ENCODE measurements at regions not wholly inside any gene's neighbourhood (a gene's known extent, or its start where the extent isn't known, plus 50 kb on each side); places are given as distances from the start of the nearest gene placed in this dataset.

DNA sequence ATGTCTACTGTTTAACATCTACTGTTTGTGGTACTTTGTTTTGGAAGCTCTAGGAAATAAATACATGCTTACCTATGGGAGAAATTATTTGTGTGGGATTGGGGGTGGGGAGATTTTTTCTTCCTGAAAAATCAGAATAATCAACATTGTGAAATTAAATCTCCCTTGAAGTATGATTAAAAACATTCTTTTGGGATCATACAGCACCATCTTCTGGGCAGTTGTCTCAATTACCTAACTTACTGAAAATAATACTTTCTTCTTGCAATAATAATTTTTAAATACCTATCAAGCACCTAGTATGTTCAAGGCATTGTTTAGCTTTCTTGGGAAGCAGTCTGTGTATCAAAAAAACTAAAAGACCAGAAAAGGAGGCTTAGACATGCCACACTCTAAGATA, 576.5 kb upstream of the ARGLU1 start:
- DNase-seq: no peak

- no peak for DNase-seq
These were observed 573.8 kb upstream of the ARGLU1 start for GRCh38 chr13:107141767-107142166.

DNA sequence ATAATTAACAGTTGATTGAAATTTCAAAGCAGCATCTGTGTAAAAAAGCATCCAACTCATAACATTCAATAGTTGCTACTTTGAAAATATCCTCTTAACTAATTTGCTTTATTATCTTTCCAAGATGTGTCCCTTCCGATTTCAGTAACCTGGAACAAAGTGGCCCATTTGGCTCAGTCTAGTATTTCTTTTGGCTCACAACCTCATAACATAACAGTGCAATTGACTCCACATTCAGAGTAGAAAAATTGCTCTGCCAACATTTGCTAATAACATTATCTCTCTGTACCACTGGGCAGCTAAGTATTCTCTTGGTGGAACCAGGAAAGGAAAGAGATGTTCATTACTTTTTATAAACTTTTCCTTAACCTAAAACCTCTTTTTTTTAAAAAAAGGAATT, 571.1 kb upstream of the ARGLU1 start:
- no peak for DNase-seq

GRCh38 chr13:107138486-107138885, 570.5 kb upstream of the ARGLU1 start:
- DNase-seq: no peak

DNA sequence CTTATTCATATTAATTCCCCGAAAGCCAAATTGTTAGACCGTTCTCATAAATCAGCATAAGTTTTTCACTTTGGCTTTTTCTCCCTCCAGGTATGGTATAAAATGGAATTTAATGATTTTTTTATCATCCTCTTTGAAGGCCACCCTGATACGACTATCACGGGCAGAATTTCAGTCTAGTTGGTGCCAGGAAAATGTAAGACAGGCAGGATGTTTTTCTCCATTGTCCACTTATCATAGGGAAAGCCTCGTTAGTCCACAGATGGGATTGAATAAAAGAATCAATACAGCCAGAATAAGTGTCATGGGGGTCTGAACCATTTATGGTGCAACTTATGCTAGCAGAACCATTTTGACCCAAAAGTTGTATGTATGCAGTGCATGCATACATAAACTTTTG, 566.0 kb upstream of the ARGLU1 start:
- DNase-seq: no peak

- no peak for DNase-seq
These were observed 562.6 kb upstream of the ARGLU1 start for GRCh38 chr13:107130566-107130965.

GRCh38 chr13:107124730-107125129, 556.8 kb upstream of the ARGLU1 start:
- DNase-seq: no peak

GRCh38 chr13:107124129-107124718, 556.3 kb upstream of the ARGLU1 start:
- no peak for DNase-seq

GRCh38 chr13:107121793-107122192, 553.9 kb upstream of the ARGLU1 start:
- no peak for DNase-seq

DNA sequence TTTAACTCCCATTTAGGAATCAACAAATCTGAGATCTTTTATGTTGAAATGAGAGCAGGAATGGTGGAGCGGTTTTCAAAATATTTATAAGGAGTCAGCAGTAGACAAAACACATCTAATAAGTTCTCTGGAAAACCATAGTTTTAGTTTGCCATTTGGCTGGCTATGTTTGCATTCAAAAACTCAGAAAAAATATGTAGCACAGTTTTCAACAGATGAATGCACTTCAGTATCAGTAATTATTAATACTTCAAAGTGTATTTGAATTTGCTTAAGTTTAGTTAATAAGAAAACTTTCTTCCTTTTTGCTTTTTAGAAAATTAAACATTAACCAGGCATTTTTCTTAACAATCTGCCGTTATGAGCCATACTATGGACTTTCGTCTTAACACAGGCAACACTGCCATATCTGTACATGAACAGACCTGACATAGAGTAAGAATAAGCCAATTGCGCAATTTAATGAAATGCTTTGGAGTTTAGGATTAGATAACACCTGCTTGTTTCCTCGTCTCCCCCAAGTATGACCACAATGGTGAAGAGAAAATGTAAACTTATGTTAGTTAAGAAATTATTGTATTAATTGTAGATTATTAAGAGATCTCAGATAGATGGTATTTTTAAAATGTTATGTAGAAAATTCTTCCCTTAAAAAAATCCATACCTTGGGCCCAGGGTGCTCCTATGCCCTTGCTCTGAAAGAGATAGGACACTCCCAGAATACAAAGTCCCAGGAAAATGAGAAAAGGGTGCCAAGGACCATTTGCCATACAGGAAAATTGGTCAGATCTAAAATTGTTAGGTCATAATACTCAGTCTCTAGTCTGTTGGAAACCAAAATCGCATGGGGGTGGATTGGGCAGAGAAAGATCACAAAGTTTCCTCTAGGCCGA, 552.3 kb upstream of the ARGLU1 start:
- DNase-seq: no peak

GRCh38 chr13:107118506-107118905, 550.6 kb upstream of the ARGLU1 start:
- DNase-seq: no peak

DNA sequence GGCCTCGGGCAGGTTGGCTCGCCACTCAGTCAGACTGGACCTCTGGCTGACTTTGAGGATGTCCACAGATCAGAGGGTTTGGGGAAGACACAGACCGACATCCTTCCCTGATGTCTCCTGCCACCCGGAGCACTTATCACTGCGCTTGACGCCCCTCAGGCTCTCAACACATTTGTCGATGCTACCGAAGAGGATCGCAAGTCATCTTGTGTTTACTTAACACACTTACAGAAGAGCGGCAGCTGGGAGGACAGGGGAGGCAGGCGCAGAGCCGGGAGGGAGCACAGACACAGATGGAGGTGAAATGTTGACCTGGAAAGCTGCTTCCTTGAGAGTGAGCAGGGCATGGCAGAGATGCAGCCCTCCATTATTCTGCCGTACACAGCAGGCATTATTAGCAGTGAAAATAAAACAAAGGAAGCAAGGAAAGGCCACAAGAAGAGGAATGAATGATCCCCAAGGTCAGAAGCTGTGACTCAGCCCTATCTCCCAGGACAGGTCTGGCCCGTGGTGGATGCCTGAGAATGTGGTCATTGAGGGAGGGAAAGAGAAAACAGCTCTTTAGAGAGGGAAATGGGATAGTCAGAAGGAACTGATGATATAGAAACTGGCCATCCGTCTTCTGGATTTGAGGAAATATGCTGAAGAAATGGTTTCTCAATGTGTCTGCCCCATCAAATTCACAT, 549.5 kb upstream of the ARGLU1 start:
- no peak for DNase-seq

- DNase-seq: no peak
These were observed 545.5 kb upstream of the ARGLU1 start for GRCh38 chr13:107113387-107113786.

DNA sequence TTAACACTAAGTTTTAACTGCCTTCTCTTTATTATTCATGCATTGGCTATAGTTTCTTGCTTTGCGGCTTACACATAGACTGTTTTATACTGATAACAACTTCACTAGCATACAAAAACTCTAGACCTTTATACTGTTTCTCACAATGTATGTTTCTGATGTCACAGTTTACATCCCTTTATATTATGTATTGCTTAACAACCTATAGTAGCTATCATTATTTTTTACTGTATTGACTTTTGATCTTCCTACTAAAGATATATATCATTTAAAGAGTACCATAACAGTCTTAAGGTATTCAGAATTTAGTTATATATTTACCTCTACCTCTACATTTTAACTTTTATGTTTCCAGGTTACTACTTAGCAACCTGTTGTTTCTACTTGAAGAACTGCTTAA, 543.3 kb upstream of the ARGLU1 start:
- DNase-seq: no peak

- DNase-seq: no peak
These were observed 536.7 kb upstream of the ARGLU1 start for GRCh38 chr13:107104631-107105030.

DNA sequence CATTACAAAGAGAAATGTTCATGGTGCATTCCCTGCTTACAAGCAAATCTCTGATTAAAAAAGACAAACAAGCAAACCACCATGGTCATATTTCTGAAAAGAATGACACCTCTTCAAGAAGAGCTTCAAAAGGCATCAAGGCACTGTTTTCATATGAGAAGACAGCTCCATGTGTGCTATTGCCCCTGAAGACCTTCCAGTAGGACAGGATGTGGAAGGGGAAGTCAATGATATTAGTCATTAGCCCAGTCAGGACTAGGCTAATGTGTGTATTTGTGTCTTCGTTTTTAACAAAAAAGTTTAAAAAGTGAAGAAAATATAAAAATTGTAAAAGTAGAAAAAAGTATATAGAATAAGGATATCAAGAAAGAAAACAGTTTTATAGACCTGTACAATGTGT, 534.7 kb upstream of the ARGLU1 start:
- no peak for DNase-seq

GRCh38 chr13:107099661-107100060, 531.7 kb upstream of the ARGLU1 start:
- DNase-seq: no peak

DNA sequence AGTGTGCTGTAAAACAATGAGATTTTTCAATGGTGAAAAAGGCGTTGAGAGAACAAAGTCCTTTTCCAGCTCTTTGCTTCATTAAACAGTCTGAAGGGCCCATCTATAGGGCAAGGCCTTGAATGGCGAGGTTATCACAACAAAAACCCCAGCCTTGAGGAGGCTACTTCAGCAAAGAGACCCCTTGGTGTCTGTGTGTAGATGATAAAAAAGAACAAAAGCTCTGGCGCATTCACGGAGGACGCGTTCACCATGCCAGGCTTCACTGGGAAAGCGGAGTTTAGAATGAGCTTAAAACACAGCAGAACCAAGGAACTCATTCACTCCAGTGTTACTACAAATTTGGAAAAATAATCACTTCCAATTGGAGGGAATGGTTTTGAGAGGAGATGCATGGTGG, 530.0 kb upstream of the ARGLU1 start:
- DNase-seq: no peak

GRCh38 chr13:107095876-107096275, 527.9 kb upstream of the ARGLU1 start:
- DNase-seq: no peak

DNA sequence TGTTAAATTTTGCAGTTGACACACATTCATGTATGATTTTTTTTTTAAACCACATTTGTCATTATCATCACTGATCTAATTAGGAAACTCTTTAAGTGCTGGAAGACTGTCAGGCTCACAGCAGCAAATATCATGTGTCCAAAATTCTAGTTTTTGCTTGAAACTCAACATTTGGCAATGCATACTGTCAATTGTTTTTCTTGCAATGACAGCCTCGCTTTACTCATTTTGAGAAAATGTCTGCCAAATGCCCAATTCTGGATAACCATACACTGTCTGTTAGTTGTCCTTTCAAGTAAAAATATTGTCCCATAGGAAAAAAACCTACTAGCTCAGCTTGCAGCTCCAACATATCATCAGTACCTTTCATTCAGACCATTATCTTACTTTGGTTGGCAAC, 523.9 kb upstream of the ARGLU1 start:
- no peak for DNase-seq

GRCh38 chr13:107091428-107091827, 523.5 kb upstream of the ARGLU1 start:
- no peak for DNase-seq

GRCh38 chr13:107088061-107088460, 520.1 kb upstream of the ARGLU1 start:
- no peak for DNase-seq

DNA sequence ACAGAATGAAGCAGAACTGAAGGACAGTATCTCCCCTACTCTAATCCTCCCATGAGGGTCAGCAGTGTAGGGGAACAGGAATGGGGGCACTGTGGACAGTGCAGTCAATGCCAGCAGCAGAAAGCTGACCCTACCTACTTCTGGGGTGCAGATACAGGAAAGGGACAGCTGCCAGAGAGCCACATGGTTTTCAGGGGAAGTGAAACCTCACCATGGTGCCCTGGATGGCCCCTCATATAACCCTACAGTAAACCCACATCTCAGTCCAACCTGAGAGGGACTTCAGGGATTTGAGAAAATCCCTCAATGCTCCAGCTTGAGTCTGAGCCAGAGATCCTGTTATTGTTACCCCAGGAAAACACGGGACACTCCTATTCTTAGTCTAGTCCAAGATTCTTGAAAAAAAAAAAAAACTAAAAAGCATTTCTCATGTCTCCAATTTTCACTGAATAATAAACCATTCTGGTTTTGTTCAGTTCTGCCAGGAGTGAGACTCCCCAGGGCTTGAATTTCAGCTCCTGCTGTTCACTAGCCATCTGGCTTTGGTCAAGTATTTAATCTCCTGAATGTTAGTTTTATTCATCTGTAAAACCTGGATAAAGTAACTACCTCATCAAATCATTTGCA, 511.6 kb upstream of the ARGLU1 start:
- no peak for DNase-seq
